Ecto neural progenitor cell (in vitro differentiated cells): ENCODE measurements at regions not wholly inside any gene's neighbourhood (a gene's known extent, or its start where the extent isn't known, plus 50 kb on each side); places are given as distances from the start of the nearest gene placed in this dataset.
"Not testable (repeated sequence)": the region's sequence is repeated elsewhere in the genome, so short reads cannot be mapped to it uniquely, and the experiment has no call there.

Experiments used
- DNase-seq: peaks from one replicate; pipeline ENCODE4 v3.0.0-alpha.2; 2018; ENCODE audit warnings: low spot score

DNA sequence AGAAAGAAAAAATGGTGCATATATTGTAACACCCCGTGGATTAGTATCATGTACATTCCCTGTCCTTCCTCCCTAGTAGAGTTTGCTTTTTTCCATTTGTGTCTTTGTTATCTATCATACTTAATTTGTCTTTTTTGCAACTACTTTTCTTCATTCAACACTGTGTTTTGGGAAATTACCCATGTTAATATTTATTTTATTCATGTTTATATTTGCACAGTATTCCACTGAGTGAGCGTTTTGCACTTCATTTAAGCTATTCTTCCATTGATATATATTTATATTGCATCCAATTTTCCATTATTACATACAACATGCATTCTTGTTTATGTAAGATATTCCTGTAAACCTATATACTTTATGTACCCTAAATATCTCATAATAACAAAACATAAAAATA, 57.6 kb upstream of the FAM171A1 start:
- DNase-seq, result no peak

GRCh38 chr10:15427843-15428414, 56.8 kb upstream of the FAM171A1 start:
- no peak for DNase-seq

DNA sequence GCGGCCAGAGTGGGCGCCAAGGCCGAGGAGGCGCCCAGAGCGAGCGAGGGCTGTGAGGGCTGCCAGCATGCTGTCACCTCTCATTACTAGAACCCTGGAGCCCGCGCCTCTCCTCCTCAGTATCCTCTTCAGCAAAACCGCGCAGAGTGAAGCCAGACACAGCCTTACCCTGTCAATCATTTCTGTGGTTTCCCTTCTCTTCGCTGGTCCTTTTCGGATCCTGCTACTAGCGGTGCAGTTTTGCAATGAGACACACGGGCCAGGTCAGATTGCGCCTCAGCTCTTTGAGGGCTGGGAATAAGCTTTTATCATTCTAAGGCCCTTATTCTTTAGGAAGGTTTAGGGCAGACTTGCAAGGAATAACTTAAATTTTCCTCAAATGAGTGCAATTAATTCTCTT, 55.5 kb upstream of the FAM171A1 start:
- no peak for DNase-seq

DNA sequence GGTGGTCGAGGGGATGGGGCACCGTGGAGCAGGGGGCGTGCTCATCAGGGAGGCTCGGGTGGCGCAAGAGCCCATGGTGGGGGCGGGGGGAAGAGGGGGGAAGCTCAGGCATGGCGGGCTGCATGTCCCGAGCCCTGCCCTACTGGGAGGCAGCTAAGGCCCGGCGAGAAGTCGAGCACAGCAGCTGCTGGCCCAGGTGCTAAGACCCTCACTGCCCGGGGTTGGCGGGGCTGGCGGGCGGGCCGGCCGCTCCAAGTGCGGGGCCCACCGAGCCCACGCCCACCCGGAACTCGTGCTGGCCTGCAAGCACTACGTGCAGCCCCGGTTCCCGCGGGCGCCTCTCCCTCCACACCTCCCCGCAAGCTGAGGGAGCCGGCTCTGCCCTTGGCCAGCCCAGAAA, 55.0 kb upstream of the FAM171A1 start:
- no peak for DNase-seq

DNA sequence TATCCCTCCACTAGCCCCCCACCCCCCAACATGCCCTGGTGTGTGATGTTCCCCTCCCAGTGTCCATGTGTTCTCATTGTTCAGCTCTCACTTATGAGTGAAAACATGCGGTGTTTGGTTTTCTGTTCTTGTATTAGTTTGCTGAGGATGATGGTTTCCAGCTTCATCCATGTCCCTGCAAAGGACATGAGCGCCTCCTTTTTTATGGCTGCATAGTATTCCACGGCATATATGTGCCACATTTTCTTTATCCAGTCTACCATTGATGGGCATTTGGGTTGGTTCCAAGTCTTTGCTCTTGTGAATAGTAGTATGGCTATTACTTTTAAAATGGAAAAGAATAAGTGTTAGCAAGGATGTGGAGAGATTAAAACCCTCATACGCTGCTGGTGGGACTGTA, 50.8 kb upstream of the FAM171A1 start:
- DNase-seq, result not testable (repeated sequence)
